NOMO-1 treated with DMSO at 0.1 percent for 48 hours (cell line): ENCODE measurements at regions not wholly inside any gene's neighbourhood (a gene's known extent, or its start where the extent isn't known, plus 50 kb on each side); places are given as distances from the start of the nearest gene placed in this dataset.
"Not testable (repeated sequence)": the region's sequence is repeated elsewhere in the genome, so short reads cannot be mapped to it uniquely, and the experiment has no call there.

ENCODE experiments used
- DNase-seq: peaks from one replicate; lab custom pipeline; 2025; ENCODE audit not compliant: unreplicated experiment; lab: John Stamatoyannopoulos, UW

DNA sequence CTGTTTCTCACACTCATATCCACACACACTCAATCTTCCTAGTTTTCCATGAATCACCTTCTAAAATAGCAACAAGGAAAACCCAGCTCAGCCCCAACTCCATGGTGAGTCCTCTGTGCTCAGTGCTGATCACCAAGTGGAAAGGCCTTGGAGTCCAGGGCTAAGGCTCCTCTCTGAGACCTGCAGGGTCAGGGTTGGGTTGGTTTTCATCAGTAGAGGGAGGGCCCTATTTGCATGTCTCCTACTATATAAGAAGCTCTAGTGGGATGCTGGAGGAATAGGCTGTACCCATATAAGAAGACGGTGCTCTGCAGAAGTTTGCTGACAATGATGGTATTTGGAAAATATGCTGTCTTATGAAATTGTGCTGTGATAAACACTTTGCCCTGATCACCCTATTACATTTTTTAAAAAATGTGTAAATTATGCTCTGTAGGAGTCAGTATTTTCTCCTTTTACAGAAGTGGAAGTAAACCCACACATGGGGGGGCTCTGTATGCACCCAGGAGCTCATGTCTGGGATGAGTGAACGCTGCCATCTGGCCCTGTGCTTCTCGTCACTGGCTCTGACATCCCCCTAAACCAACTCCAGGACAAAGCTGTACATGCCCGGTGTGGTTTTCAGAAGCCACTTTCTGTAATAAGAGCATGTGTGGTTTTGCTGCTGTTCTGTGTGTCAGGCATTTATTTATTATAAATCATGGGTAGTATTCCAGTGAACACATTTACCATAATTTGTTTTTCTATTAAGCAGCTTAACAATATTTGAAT is 536.3 kb downstream of the TMEM121 start:
- no peak for DNase-seq

DNA sequence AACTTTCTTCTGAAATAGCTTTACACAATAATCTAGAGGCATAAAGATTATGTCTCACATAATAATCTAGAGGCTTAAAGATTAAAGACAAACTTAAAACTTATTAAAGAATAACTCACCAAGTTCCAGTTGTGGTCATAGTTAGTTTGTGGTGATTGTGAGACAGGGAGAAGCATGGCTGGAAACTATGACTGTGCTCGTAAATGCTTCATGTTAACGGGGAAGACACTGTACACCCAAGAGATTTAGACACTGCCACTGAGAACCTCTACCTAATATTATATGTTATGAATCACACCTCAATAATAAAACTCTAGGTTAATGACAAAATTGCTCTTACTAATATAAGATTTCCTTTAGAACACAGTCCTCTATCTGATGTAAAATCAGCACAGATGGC is 541.6 kb downstream of the TMEM121 start:
- no peak for DNase-seq

DNA sequence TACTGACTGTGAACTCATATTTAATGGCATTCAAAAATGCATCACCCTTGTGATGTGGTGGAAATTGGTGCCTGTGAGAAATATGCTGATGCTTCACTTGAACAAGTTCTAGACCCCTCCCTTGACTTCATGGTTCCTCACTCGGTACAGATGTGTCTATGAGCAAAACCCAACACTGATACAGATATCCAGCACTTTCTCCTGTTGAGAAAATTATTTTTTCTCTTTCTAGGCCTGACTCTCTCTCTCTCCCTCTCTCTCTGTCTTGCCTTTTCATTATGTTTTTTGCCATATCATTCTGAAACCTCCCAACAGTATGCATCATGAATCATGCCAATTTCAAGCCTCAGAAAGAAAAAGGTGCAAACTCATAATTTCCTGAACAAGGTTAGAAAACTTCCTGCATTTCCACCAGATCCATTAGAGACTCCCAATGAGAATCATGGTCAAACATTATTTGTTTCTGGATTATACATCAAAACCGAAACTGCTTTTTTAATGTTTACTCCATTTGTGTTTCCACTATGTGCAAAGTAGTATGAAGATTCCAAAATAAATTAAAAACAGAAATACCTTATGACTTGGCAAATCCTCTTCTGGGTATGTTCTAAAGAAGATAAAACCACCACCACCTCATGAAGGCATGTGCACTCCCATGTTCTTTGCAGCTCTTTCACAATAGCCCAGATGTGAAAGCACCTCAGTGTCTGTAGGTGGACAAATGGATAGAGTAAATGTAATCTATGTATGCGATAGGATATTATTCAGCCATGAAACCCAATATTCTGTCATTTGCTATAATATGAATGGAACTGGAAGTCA is 543.6 kb downstream of the TMEM121 start:
- no peak for DNase-seq

DNA sequence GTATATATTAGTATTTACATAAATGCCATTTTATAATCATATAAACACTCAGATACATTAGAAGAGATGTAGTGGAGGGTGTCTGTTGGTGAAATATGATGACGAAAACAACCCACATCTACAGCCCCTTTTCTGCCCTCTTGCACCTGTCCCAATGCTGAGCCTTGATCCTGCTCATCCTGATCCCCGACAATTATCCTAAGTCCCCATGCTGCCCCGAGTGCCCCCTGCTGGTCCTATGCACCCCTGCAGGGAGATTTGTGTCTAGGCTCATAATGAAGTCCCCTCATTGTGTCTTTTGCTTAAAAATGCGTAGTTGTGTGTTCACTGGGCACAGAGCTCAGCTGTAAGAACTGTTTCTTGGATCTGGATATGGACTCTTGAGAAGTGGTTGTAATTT is 554.5 kb downstream of the TMEM121 start:
- no peak for DNase-seq

DNA sequence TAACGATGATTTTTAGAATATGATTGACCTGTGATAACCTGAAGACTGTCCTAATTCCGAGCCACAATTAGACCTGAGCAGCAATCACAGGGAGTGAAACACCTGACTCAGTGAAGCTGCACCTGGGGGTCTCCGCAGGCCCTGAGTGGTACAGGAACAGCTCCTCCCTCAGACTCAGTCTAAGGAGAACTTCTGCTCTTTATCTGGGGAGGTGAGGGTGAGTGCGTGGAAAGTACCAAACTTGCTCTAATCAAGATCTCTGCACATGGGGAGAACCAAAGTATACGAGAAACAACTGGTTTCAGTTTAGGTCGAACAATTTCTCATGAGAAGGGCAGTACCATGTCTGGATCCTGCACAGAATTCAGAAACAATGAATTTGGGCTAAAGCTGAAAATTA is 555.3 kb downstream of the TMEM121 start:
- DNase-seq = not testable (repeated sequence)

DNA sequence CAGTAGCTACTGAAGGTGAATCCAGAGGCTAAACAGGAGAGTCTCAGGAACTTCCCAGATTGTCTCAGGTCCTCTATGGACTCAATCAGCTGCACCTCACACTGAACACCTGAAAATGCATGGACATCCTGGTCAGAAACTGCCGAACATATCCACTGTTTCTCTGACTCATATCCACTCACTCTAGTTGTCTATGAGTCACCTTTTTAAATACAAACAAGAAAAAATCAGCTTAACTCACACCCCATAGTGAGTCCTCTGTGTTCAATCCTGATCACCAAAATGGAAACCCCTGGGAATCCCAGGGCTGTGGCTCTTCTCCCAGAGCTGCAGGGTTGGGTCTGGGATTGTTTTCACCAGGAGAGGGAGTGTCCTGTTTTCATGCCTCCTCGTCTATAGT is 556.7 kb downstream of the TMEM121 start:
- DNase-seq = no peak

DNA sequence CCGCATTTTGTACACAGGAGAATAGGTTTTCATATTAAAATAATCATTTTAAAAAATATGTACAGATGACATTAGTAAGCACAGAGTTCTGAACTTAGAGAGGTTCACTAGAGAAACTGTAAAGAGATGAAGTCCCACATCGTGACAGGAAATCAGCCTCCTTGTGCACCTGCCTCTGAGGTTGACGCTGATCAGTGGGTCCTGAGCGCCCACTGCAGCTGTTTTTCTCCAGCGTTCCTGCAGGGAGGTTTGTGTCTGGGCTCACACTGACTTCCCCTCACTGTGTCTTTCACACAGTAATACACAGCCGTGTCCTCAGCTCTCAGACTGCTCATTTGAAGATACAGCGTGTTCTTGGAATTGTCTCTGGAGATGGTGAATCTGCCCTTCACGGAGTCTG is 561.5 kb downstream of the TMEM121 start:
- no peak for DNase-seq

DNA sequence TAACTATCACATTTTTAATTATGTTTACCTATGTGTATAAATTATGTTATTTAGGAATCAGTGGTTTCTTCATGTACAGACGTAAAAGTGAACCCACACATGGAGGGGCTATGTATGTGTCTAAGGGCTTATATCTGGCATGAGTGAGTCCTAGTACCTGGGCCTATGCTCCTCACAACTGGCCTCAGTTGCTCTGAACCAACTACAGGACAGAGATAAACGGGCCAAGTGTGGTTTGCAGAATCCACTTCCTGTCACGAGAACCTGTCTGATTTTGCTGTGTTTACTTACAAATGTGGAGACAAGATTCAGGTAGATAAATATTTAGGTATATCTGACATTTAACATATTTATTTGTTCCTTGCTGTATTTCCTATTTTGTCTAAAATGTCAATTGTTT is 562.5 kb downstream of the TMEM121 start:
- DNase-seq = not testable (repeated sequence)

DNA sequence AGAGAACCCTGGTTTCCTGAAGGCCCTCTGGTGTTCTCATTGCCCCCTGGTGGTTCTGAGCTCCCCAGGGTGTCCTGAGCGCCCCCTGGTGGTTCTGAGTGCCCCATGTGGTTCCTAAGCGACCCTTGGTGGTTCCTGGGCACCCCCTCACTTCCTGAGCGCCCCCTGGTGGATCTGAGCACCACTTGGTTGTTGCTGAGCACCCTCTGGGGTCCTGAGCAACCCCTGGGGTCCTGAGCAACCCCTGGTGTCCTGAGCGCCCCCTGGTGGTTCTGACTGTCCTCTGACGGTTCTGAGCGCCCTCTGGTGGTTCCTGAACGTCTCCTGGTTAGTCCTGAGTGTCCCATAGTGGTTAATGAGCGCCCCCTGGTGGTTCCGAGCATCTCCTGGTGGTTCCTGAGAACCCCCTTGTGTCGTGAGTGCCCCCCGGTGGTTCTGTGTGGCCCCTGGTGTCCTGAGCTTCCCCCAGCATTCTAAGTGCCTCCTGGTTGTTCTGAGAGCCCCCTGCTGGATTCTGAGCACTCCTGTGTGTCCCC is 568.3 kb downstream of the TMEM121 start:
- DNase-seq = no peak

DNA sequence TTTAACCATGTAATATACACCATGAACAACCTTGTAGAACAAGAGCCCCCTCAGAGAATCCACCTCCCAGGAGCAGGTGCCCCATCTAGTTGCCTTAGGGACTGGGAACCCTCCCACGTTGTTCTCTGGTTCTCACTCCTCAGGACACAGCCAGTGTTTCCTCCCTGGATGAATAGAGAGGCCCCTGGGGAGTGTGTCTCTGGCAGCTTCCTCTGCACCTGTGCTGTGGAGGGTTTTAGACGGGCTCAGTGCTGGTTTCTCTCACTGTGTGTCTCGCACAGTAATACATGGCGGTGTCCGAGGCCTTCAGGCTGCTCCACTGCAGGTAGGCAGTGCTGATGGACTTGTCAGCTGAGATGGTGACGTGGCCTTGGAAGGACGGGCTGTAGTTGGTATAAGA is 581.3 kb downstream of the TMEM121 start:
- DNase-seq = no peak

DNA sequence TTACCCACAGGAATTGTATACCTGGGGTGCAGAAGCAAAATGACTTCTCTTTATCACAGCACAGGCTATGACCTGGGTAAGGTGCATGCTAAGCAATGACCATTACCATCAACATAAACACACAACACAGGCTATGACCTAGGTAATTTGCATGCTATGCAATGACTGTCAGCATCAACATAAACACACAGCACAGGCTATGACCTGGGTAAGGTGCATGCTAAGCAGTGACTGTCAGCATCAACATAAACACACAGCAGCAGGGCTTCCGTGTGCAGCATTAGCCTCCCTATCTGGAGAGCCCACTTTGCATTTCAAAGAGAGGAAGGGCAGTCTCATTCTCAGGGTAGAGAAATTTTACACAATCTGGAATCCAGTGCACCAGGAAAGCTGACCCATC is 583.0 kb downstream of the TMEM121 start:
- DNase-seq = no peak

DNA sequence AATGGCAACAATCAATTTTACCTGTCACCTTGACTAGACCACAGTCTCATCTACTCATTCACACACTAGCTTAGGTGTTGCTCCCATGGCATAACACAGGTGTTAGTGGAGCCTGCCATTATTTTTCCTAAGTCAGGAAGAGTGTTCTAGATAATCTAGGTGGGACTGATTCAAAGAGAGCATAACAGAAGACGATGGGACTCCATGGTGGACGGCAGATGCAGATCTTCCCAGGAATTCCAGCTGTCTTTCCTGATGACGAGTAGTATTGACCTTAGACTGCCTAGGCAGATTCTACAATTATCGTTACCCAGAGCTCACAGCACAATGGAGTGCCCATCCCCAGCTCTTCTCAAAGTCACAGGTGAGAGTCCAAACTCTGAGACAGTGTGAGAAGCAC is 589.0 kb downstream of the TMEM121 start:
- no peak for DNase-seq

DNA sequence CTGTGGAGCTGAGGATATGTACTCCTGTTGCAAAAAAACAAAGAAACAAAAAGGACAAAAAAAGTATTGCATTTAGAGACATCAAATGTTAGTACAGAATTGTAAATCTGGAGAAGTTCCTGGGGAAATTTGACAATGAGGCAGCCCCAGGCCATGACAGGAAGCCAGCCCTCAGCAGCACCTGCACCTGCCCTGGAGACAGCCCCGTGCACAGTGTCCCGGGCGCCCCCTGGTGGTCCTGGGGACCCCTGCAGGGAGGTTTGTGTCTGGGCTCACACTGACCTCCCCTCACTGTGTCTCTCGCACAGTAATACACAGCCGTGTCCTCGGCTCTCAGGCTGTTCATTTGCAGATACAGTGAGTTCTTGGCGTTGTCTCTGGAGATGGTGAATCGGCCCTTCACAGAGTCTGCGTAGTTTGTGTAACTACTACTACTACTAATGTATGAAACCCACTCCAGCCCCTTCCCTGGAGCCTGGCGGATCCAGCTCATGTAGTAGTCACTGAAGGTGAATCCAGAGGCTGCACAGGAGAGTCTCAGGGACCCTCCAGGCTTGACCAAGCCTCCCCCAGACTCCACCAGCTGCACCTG is 590.1 kb downstream of the TMEM121 start:
- not testable (repeated sequence) for DNase-seq

DNA sequence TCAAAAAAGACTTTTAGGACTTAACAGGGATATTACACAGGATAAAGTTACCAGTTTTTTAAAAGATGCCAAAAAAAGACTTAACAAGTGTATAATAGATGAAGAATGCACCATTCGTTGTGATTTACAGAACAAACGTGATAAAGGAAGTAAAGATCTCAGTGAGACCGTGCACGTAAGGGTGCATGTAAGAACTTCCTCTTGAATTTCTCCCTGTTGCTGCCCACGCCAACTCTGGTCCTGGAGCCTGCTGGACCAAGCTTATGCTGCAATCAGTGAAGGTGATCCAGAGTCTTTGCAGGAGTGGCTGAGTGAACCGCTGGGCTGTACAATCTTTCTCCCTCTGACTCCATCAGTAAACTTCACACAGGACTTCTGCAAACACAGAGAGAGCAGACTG is 593.7 kb downstream of the TMEM121 start:
- DNase-seq = no peak

DNA sequence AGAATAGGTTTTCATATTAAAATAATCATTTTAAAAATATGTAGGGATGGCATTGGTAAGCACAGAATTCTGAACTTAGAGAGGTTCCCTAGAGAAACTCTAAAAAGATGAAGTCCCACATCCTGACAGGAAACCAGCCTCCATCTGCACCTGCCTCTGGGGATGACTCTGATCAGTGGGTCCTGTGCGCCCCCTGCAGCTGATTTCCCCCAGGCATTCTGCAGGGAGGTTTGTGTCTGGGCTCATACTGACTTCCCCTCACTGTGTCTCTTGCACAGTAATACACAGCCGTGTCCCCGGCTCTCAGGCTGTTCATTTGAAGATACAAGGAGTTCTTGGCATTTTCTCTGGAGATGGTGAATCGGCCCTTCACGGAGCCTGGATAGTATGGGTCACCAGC is 602.9 kb downstream of the TMEM121 start:
- DNase-seq = no peak

DNA sequence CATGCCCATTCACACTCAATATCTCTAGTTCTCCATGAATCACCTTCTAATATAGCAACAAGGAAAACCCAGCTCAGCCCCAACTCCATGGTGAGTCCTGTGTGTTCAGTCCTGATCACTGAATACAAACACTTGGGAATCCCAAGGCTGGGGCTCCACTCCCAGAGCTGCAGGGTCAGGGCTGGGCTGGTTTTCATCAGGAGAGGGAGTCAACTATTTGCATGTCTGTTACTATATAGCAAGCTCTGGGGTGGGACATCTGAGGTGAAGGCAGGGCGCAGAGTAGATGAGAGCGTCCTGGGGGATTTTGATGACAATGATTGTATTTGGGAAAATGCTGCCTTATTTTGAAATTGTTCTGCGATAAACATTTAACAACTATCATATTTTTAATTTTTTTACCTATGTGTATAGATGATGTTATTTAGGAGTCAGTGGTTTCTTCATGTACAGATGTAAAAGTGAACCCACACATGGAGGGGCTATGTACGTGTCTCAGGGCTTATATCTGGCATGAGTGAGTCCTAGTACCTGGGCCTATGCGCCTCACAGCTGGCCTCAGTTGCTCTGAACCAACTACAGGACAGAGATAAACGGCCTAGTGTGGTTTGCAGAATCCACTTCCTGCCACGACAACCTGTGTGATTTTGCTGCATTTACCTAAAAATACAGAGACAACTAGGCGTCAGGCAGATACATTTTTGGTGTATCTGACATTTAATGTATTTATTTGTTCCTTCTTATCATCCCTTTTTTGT is 603.7 kb downstream of the TMEM121 start:
- not testable (repeated sequence) for DNase-seq

DNA sequence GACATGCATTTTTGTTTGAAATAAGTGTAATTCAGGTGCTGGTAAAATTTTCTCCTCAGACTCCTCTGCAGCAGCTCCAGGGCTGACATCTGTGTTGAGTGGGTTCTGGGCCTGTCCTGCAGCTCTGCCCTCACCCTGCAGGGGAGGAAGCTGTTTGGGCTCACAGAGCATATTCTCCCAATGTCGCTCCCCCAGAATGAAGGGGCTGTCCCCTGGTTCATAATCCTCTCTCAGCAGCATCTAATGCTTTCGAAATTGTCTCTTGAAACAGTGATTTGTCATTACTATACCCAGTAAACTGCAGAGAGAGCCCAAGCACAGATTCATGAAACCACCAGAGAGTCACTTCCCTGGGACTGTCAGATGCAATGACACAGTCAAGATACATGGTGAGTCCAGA is 606.7 kb downstream of the TMEM121 start:
- DNase-seq = not testable (repeated sequence)

DNA sequence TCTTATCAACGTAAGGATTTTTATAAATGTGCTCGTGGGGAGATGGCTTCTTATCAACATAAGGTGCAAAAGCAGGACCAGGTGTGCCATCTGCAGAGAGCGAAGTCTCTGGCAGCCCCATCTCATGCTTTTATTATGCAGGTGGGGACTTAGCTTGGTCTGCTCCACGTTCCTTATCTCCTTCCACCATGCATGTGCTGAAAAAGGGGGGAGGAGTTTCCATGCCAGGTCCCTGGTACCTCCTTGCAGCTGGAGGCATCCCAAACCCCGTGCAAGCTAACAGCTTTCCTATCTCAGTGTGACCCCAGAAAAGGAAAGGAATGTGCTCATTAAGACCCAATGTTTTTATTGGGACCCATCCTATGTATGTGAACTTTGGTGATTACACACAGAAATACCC is 608.5 kb downstream of the TMEM121 start:
- no peak for DNase-seq

DNA sequence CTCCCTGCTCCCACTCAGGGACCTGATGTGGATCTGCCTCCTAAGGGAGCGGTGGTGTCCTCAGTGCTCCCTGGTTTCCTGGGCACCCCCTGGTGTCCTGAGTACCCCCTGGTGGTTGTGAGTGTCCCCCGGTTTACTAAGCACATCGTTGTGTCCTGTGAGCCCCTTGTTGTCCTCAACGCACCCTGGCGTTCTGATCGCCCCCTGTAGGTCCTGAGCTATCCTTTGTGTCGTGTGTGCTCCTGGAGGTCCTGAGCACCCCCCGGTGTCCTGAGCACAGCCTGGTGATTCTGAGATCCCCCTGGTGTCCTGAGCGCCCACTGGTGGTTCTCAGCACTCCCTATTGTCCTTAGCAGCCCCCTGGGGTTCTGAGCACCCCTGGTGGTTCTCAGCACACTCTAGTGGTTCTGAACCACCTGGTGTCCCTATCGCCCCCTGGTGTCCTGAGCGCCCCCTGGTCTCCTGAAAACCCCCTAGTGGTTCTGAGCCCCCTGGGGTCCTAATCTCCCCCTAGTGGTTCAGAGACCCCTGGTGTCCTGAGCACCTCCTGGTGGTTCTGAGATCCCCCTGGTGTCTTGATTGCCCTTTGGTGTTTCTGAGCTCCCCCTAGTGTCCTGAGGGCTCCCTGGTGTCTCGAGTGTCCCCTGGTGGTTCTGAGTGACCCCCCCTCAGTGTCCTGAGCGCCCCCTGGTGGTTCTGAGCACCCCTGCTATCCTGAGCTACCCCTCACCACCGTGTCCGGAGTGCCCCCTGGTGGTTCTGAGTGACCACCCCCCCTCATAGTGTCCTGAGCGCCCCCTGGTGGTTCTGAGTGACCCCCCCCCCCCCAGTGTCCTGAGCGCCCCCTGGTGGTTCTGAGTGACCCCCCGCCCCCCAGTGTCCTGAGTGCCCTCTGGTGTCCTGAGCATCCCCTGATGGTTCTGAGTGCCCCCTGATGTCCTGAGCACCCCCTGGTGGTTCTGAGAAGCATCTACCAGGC is 615.1 kb downstream of the TMEM121 start:
- DNase-seq = no peak

DNA sequence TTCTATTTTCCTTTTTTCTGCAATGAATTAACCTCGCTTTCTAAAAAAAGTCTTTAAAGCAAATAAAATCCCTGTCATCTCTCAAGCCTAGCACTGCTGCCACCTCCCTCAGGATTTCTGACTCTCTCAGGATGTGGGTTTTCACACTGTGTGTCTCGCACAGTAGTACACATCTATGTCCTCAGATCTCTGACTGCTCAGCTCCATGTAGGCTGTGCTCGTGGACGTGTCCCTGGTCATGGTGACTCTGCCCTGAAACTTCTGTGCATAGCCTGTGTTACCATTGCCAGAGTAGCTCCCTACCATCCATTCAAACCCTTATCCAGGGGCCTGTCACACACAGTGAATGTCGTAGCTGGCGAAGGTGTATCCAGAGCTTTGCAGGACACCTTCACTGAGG is 619.3 kb downstream of the TMEM121 start:
- not testable (repeated sequence) for DNase-seq
